Smooth muscle cell (in vitro differentiated cells): ENCODE measurements at regions not wholly inside any gene's neighbourhood (a gene's known extent, or its start where the extent isn't known, plus 50 kb on each side); places are given as distances from the start of the nearest gene placed in this dataset.

Experiments
- DNase-seq: peaks from one replicate; lab custom pipeline; 2025; ENCODE audit not compliant: unreplicated experiment; lab: John Stamatoyannopoulos, UW
- H2AFZ ChIP-seq: fragments of 200-600 bp; sonication (generic); 2 replicates; pipeline ENCODE4 v1.6.0; 2016; ENCODE audit warnings: antibody characterized with exemption, low read depth, mild to moderate bottlenecking
- H3F3A ChIP-seq: fragments of 200-600 bp; sonication (generic); 2 replicates; pipeline ENCODE4 v1.6.0; 2017; ENCODE audit warnings: antibody characterized with exemption, low read depth
- H3K27ac ChIP-seq: fragments of 200-600 bp; sonication (generic); 2 replicates; pipeline ENCODE4 v1.5.1; 2016; ENCODE audit warnings: low read depth, mild to moderate bottlenecking
- H3K27me3 ChIP-seq: fragments of 200-600 bp; sonication (generic); 2 replicates; pipeline ENCODE4 v1.6.1; 2016; ENCODE audit warnings: low read depth, mild to moderate bottlenecking
- H3K36me3 ChIP-seq: fragments of 200-600 bp; sonication (generic); 2 replicates; pipeline ENCODE4 v1.5.1; 2016; ENCODE audit warnings: low read depth
- H3K4me1 ChIP-seq: fragments of 200-600 bp; sonication (generic); 2 replicates; pipeline ENCODE4 v1.5.1; 2016; ENCODE audit warnings: low read depth
- H3K4me2 ChIP-seq: fragments of 200-600 bp; sonication (generic); 2 replicates; pipeline ENCODE4 v1.6.0; 2016; ENCODE audit warnings: mild to moderate bottlenecking
- H3K4me3 ChIP-seq: fragments of 200-600 bp; sonication (generic); 2 replicates; pipeline ENCODE4 v1.5.1; 2016; ENCODE audit warnings: mild to moderate bottlenecking
- H3K79me2 ChIP-seq: fragments of 200-600 bp; sonication (generic); 2 replicates; pipeline ENCODE4 v1.6.0; 2016; ENCODE audit warnings: low read depth, mild to moderate bottlenecking
- H3K9ac ChIP-seq: fragments of 200-600 bp; sonication (generic); 2 replicates; pipeline ENCODE4 v1.6.0; 2016; ENCODE audit warnings: low read depth
- H3K9me3 ChIP-seq: fragments of 200-600 bp; sonication (generic); replicated peaks from 2 replicates; pipeline ENCODE4 v1.5.1; 2016; ENCODE audit warnings: low read depth
- H4K20me1 ChIP-seq: fragments of 200-600 bp; sonication (generic); 2 replicates; pipeline ENCODE4 v1.6.0; 2016; ENCODE audit warnings: low read depth
- CTCF ChIP-seq: fragments of 200-600 bp; sonication (generic); IDR thresholded peaks from 2 replicates; pipeline ENCODE4 v1.5.1; 2017; ENCODE audit warnings: borderline replicate concordance, mild to moderate bottlenecking, antibody characterized with exemption; ENCODE audit not compliant: insufficient read depth, poor library complexity, severe bottlenecking
- WGBS: methylation state at CpG from one replicate; pipeline ENCODE4 v1.1.7; 2016; ENCODE audit warnings: low lambda C conversion rate; 5-methylcytosine and 5-hydroxymethylcytosine counted together

- Histone ChIP-seq H3K36me3 (no peaks in the 10 kb centered on the region), H4K20me1 (no peaks in the 10 kb centered on the region), H3F3A (no peaks in the 10 kb centered on the region), H3K9ac (no peak overlapping the region), H3K4me2 (no peak overlapping the region), H3K27me3 (peaks cover 8% of the 10 kb centered on the region), H3K27ac (no peak overlapping the region), H3K4me3 (no peak overlapping the region), H3K4me1 (no peaks in the 10 kb centered on the region), H3K9me3 (no peaks in the 10 kb centered on the region), H3K79me2 (no peaks in the 10 kb centered on the region), H2AFZ (no peak overlapping the region)
- no peak for DNase-seq
- TF ChIP-seq CTCF: no peak
- 92% methylated on average over 7 of the region's 7 CpGs for WGBS
These were observed 218.9 kb downstream of the NDUFA10 start for GRCh38 chr2:239806276-239806675.

GRCh38 chr2:239805414-239805813 lies 219.7 kb downstream of the NDUFA10 start:
- H2AFZ ChIP-seq: no peak overlapping the region
- no peak for TF ChIP-seq CTCF
- no peak for DNase-seq
- peaks cover 4% of the 10 kb centered on the region for H3K27me3 ChIP-seq
- H3K79me2 ChIP-seq: no peaks in the 10 kb centered on the region
- no peak overlapping the region for H3K27ac ChIP-seq
- WGBS: 86% methylated on average over 14 of the region's 14 CpGs
- no peaks in the 10 kb centered on the region for H3F3A ChIP-seq
- no peak overlapping the region for H3K9ac ChIP-seq
- H4K20me1 ChIP-seq: no peaks in the 10 kb centered on the region
- H3K4me1 ChIP-seq: no peaks in the 10 kb centered on the region
- H3K4me2 ChIP-seq: no peak overlapping the region
- H3K36me3 ChIP-seq: no peaks in the 10 kb centered on the region
- no peak overlapping the region for H3K4me3 ChIP-seq
- no peaks in the 10 kb centered on the region for H3K9me3 ChIP-seq

GRCh38 chr2:239805043-239805329 lies 220.2 kb downstream of the NDUFA10 start:
- Histone ChIP-seq H3K27ac (no peak overlapping the region), H2AFZ (no peak overlapping the region), H3K9me3 (no peaks in the 10 kb centered on the region), H3K4me2 (no peak overlapping the region), H3K9ac (no peak overlapping the region), H3K36me3 (no peaks in the 10 kb centered on the region), H3K4me3 (no peak overlapping the region), H3F3A (no peaks in the 10 kb centered on the region), H4K20me1 (no peaks in the 10 kb centered on the region), H3K4me1 (no peaks in the 10 kb centered on the region), H3K27me3 (peaks cover 4% of the 10 kb centered on the region), H3K79me2 (no peaks in the 10 kb centered on the region)
- WGBS: 92% methylated on average over 12 of the region's 12 CpGs
- TF ChIP-seq CTCF: no peak
- DNase-seq: no peak

GRCh38 chr2:239804161-239805042 lies 220.7 kb downstream of the NDUFA10 start:
- no peak overlapping the region for H3K9ac ChIP-seq
- no peak overlapping the region for H3K4me2 ChIP-seq
- no peak overlapping the region for H3K27ac ChIP-seq
- WGBS: 86% methylated on average over 18 of the region's 18 CpGs
- H2AFZ ChIP-seq: no peak overlapping the region
- H3K9me3 ChIP-seq: no peaks in the 10 kb centered on the region
- peaks cover 4% of the 10 kb centered on the region for H3K27me3 ChIP-seq
- DNase-seq: no peak
- TF ChIP-seq CTCF: no peak
- H3K79me2 ChIP-seq: no peaks in the 10 kb centered on the region
- H3K36me3 ChIP-seq: no peaks in the 10 kb centered on the region
- no peaks in the 10 kb centered on the region for H3F3A ChIP-seq
- no peaks in the 10 kb centered on the region for H4K20me1 ChIP-seq
- no peaks in the 10 kb centered on the region for H3K4me1 ChIP-seq
- no peak overlapping the region for H3K4me3 ChIP-seq
